ENCODE measurements at regions not wholly inside any gene's neighbourhood (a gene's known extent, or its start where the extent isn't known, plus 50 kb on each side); places are given as distances from the start of the nearest gene placed in this dataset.
"Not testable (repeated sequence)": the region's sequence is repeated elsewhere in the genome, so short reads cannot be mapped to it uniquely, and the experiment has no call there.

GRCh38 chr2:111339476-111339875, 218.8 kb downstream of the BCL2L11 start:
- not testable (repeated sequence) for H3K4me1 Mint-ChIP-seq (ENCODE audit: low read depth); H3K27me3 Mint-ChIP-seq (ENCODE audit: low read depth); H3K36me3 Mint-ChIP-seq (ENCODE audit: insufficient read depth); DNase-seq; H3K4me3 Mint-ChIP-seq; ATAC-seq; H3K9me3 Mint-ChIP-seq

- ATAC-seq; H3K4me3 Mint-ChIP-seq; H3K9me3 Mint-ChIP-seq; H3K36me3 Mint-ChIP-seq (ENCODE audit: insufficient read depth); H3K27me3 Mint-ChIP-seq (ENCODE audit: low read depth); DNase-seq; H3K4me1 Mint-ChIP-seq (ENCODE audit: low read depth): not testable (repeated sequence)
Observed at GRCh38 chr2:111344590-111344989, 223.9 kb downstream of the BCL2L11 start.

GRCh38 chr2:111345439-111345838, 224.7 kb downstream of the BCL2L11 start:
- H3K27me3 Mint-ChIP-seq (ENCODE audit: low read depth); H3K36me3 Mint-ChIP-seq (ENCODE audit: insufficient read depth); H3K4me3 Mint-ChIP-seq; H3K4me1 Mint-ChIP-seq (ENCODE audit: low read depth); DNase-seq; ATAC-seq; H3K9me3 Mint-ChIP-seq: not testable (repeated sequence)

GRCh38 chr2:111346018-111346930, 225.6 kb downstream of the BCL2L11 start:
- H3K9me3 Mint-ChIP-seq; H3K4me3 Mint-ChIP-seq; H3K36me3 Mint-ChIP-seq (ENCODE audit: insufficient read depth); DNase-seq; H3K4me1 Mint-ChIP-seq (ENCODE audit: low read depth); H3K27me3 Mint-ChIP-seq (ENCODE audit: low read depth): not testable (repeated sequence)
- peak in 1 of 2 donors; percentile 16 for ATAC-seq

- not testable (repeated sequence) for H3K4me1 Mint-ChIP-seq (ENCODE audit: low read depth); H3K9me3 Mint-ChIP-seq; H3K4me3 Mint-ChIP-seq; H3K36me3 Mint-ChIP-seq (ENCODE audit: insufficient read depth); DNase-seq; ATAC-seq; H3K27me3 Mint-ChIP-seq (ENCODE audit: low read depth)
Observed at GRCh38 chr2:111347695-111348094, 227.0 kb downstream of the BCL2L11 start.

GRCh38 chr2:111348316-111348715, 227.6 kb downstream of the BCL2L11 start:
- ATAC-seq; DNase-seq; H3K4me3 Mint-ChIP-seq; H3K27me3 Mint-ChIP-seq (ENCODE audit: low read depth); H3K36me3 Mint-ChIP-seq (ENCODE audit: insufficient read depth); H3K9me3 Mint-ChIP-seq; H3K4me1 Mint-ChIP-seq (ENCODE audit: low read depth): not testable (repeated sequence)

- not testable (repeated sequence) for H3K9me3 Mint-ChIP-seq; H3K27me3 Mint-ChIP-seq (ENCODE audit: low read depth); H3K4me3 Mint-ChIP-seq; DNase-seq; ATAC-seq; H3K4me1 Mint-ChIP-seq (ENCODE audit: low read depth); H3K36me3 Mint-ChIP-seq (ENCODE audit: insufficient read depth)
Observed at GRCh38 chr2:111355022-111355817, 234.5 kb downstream of the BCL2L11 start.

- ATAC-seq; H3K4me1 Mint-ChIP-seq (ENCODE audit: low read depth); H3K36me3 Mint-ChIP-seq (ENCODE audit: insufficient read depth); H3K27me3 Mint-ChIP-seq (ENCODE audit: low read depth); H3K4me3 Mint-ChIP-seq; DNase-seq; H3K9me3 Mint-ChIP-seq: not testable (repeated sequence)
Observed at GRCh38 chr2:111355823-111356511, 235.3 kb downstream of the BCL2L11 start.

- not testable (repeated sequence) for DNase-seq; H3K27me3 Mint-ChIP-seq (ENCODE audit: low read depth); H3K4me1 Mint-ChIP-seq (ENCODE audit: low read depth); H3K9me3 Mint-ChIP-seq; H3K36me3 Mint-ChIP-seq (ENCODE audit: insufficient read depth); ATAC-seq; H3K4me3 Mint-ChIP-seq
Observed at GRCh38 chr2:111356512-111357031, 235.9 kb downstream of the BCL2L11 start.

GRCh38 chr2:111365986-111366640, 245.4 kb downstream of the BCL2L11 start:
- not testable (repeated sequence) for H3K9me3 Mint-ChIP-seq; H3K27me3 Mint-ChIP-seq (ENCODE audit: low read depth); DNase-seq; H3K4me3 Mint-ChIP-seq; H3K4me1 Mint-ChIP-seq (ENCODE audit: low read depth); H3K36me3 Mint-ChIP-seq (ENCODE audit: insufficient read depth)
- ATAC-seq, result peak in 1 of 2 donors; percentile 54

- H3K4me1 Mint-ChIP-seq (ENCODE audit: low read depth); H3K27me3 Mint-ChIP-seq (ENCODE audit: low read depth); H3K9me3 Mint-ChIP-seq; ATAC-seq; H3K4me3 Mint-ChIP-seq; DNase-seq; H3K36me3 Mint-ChIP-seq (ENCODE audit: insufficient read depth): not testable (repeated sequence)
Observed at GRCh38 chr2:111366641-111367029, 245.9 kb downstream of the BCL2L11 start.

- not testable (repeated sequence) for H3K4me3 Mint-ChIP-seq; H3K9me3 Mint-ChIP-seq; ATAC-seq; H3K4me1 Mint-ChIP-seq (ENCODE audit: low read depth); H3K36me3 Mint-ChIP-seq (ENCODE audit: insufficient read depth); DNase-seq; H3K27me3 Mint-ChIP-seq (ENCODE audit: low read depth)
Observed at GRCh38 chr2:111367080-111367479, 246.4 kb downstream of the BCL2L11 start.

- H3K4me1 Mint-ChIP-seq (ENCODE audit: low read depth); H3K4me3 Mint-ChIP-seq; DNase-seq; H3K27me3 Mint-ChIP-seq (ENCODE audit: low read depth); H3K36me3 Mint-ChIP-seq (ENCODE audit: insufficient read depth); H3K9me3 Mint-ChIP-seq: not testable (repeated sequence)
- ATAC-seq, result peak; percentile 10 to 37
Observed at GRCh38 chr2:111367871-111368270, 247.2 kb downstream of the BCL2L11 start.

GRCh38 chr2:111368288-111368687, 247.6 kb downstream of the BCL2L11 start:
- H3K27me3 Mint-ChIP-seq (ENCODE audit: low read depth); H3K4me1 Mint-ChIP-seq (ENCODE audit: low read depth): not testable (repeated sequence)
- peak in 1 of 2 donors; percentile 50 for ATAC-seq

More at GRCh38 chr2:111368288-111368687, 247.6 kb downstream of the BCL2L11 start:
- not testable (repeated sequence) for H3K4me3 Mint-ChIP-seq; H3K9me3 Mint-ChIP-seq; DNase-seq; H3K36me3 Mint-ChIP-seq (ENCODE audit: insufficient read depth)
